GM03348 (cell line): ENCODE measurements at regions not wholly inside any gene's neighbourhood (a gene's known extent, or its start where the extent isn't known, plus 50 kb on each side); places are given as distances from the start of the nearest gene placed in this dataset.
"Not testable (repeated sequence)": the region's sequence is repeated elsewhere in the genome, so short reads cannot be mapped to it uniquely, and the experiment has no call there.

Experiments
- DNase-seq: peaks from one replicate; pipeline ENCODE4 v3.0.0; 2012; ENCODE audit warnings: low spot score

DNA sequence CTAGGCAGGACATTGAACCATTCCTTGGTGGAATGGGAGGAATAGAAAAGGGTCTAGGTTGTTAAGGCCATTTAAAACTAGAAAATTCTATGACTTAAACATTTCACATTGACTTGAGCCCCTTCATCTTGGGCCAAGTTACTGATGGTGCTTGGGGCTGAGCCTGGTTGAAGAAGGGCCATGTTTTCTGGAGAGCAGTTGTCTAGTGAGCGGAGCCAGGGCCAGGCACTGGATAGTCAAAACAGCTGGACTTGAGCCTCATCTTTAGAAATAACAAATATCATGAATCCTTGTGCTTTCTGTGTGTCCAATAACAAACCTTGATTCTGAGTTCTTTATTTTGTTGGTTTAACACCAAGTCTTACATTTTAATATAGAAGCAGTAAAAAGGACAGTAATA is 134.6 kb upstream of the TCF21 start:
- no peak for DNase-seq

DNA sequence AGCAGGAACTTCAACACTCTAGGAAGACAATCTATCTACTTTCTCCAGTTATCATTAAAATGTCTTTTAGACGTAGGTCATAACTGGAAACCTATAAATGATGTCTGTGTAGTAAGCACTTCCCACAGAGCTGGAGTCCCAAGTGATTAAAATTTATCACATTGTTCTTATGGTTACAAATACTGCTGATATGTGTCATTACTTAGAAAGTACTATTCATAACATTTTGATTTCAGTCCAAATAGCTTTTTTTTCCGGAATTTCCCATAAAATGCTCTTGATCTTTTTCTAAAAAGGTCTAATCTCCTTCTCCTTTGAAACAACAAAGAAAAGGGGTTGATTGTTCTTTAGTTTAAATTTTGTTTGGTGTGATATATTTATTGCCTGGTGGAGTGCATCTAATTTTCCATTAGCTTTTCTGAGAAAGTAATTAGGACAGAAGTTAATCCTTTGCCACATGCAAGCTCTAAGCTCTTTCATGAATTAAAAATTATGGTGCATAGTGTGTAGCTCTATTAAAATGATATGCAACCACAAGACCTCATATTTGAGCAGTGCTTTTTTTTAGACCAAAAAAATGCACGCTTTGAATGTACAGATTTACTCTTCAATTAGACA is 132.7 kb upstream of the TCF21 start:
- DNase-seq, result peak; percentile 31

DNA sequence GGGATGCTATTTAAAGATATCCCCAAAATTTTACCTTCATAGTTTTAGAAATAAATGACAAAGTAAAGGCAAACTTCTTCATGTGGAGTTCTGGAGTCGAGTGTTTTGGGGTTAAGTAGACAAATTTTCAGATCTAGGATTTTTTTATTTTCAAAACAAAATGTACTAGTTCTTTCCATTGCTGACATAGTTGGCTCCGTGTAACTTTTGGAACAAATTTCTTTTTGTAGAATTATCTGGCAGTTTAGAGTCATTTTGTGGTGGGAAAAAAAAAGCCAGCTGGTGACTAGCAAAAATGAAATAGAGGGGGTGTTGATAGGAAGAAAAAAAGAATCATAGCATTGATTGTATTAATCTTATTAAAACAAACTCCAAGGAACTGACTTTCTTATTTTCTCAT is 131.6 kb upstream of the TCF21 start:
- no peak for DNase-seq

DNA sequence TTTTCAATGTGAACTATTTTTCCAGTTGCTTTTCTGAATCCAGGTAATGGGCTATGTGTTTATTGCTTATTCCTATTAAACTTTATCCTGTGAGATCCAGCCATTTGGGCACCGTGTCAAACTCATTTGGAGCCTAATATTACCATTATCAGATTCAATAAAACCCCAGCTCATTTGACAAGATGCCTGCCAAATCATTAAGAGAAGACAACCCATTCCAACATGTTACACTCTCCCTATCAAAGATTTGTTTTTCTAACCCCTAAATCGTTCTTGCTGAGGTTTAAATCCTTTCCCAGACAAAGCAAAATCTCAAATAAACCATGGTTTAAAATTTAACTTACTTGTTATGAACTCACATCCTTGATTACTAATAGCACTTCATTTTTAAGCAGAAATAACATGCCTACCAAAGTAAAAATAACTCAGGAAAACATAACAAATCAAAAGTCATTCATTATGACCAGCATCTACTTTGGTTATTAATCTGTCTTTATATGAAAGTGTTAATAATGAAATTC is 130.0 kb upstream of the TCF21 start:
- DNase-seq, result no peak

DNA sequence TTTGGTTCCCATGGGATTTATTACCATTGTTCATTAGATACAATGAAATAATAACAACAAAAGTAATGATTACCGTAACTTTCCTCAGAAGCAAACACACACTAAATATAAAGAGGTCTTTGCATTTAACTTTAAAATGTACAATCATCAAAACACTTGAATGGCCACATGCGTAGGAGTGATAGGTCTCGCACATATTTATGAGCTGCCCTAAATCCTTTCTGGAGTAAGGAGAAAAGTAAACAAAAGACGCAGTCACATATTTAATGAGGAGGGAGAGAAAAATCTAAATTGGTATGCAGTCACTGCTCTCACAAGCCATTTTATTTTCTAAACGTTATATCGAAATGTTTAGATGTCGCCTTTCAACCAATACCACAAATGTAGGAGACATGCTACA is 129.4 kb upstream of the TCF21 start:
- DNase-seq, result no peak

DNA sequence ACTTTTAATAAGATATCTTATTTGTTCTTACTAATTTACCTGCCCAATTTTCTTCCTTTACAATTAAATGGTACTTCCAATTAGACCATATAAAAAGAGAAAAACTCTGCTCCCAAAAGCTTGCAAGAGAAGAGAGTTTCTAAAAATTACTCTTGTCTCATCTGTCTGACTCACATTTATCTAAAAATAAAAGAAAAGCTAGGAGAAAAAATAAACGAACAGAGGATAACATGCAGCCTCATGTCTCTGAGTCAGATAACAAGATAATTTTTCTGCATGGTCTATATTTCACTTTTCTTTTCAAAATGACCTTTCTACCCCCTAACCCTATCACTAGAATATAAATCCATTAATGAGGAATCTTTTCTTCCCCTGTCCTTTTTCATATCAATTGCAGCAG is 127.2 kb upstream of the TCF21 start:
- DNase-seq, result peak; percentile 20

DNA sequence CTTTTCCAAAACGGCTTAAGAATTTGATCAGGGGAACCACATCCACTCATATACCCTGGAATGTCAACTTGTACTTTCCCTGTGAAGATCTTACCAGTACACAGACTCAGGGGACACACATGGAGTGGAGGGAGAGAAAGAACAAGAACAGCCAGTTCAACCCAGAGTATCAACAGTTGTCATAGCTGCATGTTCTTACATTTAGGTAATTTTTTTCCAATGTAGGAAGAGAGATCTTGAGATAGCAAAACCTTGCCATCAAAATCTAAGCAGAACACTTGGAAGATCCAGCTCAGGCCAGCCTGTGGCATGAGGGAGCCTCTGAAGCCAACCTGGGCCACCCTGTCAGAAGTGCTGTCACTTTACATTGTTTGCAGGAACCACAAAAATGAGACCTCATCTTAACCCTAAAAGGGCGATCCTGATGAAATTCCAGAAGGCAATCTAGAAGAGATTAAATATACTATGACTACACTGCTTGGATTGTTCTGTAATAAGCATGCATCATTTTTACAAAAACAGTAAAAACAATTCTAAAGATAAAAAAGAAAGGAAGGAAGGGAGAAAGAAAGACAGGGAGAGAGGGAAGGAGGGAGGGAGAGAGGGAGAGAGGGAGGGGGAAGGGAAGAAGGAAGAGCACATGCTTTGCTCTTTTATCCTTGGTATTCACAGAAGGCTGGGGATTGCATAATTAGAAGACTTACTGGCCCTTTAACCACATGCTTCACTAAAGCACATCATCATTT is 124.7 kb upstream of the TCF21 start:
- peak; percentile 67 for DNase-seq

DNA sequence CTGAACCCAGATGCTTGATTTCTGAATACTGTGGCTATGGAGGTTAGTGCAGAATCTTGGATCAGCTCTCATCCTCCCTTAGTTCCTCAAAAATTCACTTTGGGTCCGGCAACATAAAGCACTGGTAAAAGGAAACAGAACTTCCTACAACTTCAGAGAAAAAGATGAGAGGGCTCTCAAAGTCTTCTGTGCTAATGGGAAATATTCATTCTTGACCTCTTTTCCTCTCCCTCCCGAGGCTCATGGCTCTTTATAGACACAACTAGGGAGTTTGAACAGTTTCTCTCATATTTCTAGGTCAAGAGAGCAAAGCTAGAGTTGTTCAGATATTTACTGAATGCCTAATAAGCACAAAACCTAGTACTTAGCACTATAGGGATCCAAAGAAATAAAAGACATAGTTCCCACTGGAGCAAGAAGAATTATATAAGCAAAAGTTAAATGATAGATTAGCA is 124.1 kb upstream of the TCF21 start:
- no peak for DNase-seq

DNA sequence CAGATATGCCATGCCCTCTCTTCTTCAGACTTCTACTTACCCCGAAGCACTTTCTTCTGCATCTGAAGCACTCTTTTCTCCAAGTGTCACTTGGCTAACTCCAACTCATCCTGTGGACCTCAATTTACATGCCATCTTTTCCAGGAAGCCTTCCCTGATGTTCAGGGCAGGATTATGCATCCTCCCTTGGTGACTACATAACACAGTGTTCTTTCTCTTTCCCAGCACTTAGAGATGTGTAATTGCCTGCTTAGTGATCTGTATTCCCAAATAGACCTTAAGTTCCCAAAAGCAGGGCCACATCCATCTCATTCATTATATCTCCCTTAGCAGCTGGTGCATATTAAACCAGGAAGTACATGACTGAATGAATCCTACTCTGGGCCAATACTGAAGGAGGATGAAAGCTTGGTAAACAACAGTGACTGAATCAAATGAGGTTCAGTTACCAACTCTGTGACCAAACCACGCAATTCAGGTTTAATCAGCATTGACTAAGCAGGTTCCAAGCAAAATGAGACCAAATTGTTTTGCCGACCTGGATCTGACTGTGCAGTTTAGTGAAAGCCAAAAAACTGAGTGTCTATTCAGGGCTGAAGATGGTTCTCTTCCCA is 121.4 kb upstream of the TCF21 start:
- DNase-seq, result no peak

DNA sequence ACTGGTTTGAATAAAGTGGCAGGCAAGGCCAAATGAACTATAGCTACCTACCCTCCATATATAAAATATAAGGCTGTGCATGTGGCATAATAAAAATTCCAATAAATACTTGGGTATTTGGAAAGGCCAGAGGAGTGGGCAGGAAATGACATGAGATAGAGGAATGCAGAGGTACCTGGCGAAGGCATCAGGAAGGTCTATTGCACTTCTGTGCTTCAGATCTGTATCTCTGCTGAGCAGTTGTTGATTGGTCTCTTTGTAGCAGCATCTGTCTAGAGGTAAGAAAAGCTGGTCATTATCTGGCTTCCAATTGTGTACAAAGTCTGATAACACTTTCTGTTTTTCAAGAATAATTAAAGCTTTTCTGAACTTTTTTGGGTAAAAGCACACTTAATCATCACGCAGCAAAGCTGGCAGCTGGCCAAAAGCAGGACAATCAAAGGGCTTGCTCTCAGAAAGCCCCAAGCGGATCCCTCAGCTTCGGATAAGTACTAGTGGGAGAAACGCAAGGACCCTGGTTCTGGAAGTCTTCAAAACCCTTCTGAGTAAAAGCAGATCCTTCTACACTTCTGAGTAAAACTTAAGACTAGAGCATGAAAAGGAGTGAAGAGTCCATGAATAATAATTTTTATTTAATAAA is 120.1 kb upstream of the TCF21 start:
- DNase-seq, result no peak

DNA sequence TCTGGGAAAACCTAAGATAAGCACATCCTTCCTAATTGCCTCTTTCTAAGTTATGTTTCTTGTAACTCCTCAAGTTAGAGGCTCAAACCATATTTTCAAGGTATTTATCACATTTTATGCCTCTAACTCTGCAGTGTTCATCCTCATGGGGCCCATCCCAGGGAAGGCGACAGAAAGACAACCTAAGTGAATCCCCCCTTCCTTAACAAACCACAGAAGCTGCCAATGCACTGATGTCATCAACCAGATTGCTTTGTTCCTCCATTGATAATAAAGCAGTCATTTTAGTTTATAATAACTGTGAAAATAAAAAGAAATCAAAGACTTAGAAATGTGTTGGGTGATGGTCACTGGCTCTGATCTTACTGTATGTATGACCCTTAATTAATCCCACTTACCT is 119.5 kb upstream of the TCF21 start:
- no peak for DNase-seq

DNA sequence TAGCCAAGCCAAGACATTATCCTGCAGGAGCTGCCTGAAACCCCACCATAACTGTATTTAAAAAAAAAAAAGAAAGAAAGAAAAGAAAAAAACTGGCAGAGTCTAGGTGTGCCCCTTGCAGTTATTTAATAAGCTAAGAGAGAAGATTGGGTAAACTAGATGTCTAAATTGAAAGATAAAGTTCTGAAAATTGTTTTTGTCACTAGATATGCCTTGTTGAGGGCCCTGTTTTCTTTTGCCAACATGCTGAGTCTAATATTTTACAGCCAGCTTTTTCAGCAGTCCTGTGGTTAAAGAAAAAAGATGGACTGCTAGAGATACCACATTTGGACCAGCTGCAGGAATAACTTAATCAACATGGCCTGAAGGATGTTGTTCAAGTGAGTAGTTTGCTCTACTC is 116.3 kb upstream of the TCF21 start:
- no peak for DNase-seq

DNA sequence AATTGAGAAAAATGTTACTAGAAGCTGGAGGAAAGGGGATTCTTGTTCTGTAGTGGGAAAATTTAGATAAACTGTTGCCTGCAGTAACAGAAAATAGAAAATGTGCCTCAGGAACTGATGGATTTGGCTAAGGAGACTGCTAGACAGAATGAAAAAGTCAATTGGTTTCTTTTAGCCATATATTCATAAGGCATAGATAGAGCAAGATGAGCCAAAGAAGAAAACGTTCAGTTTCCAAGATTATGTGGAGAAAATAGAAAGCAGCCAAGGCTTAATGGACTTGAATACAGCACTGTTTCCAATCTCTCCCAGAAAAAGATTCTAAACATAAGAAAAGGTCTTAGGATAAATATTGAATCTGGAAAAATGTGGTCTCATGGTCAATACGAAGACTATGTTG is 115.1 kb upstream of the TCF21 start:
- no peak for DNase-seq

DNA sequence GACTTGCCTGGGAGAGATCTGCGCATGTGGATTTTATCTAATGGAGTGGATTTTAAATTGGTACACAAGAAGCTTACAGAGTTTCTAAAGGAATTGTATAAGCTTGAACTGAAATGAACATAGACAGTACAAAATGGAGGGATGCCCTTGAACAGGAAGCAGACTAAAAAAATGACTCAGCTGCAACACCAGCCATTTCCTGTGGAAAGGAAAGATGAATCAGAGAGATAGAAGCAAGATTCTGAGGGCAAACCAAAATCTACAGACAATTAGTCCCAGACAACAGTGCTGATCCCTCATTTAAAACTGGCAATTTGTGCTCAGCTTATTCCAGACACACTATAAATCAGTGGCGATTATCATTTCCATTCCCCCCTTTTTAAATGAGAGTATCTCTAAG is 114.6 kb upstream of the TCF21 start:
- DNase-seq, result peak; percentile 30

DNA sequence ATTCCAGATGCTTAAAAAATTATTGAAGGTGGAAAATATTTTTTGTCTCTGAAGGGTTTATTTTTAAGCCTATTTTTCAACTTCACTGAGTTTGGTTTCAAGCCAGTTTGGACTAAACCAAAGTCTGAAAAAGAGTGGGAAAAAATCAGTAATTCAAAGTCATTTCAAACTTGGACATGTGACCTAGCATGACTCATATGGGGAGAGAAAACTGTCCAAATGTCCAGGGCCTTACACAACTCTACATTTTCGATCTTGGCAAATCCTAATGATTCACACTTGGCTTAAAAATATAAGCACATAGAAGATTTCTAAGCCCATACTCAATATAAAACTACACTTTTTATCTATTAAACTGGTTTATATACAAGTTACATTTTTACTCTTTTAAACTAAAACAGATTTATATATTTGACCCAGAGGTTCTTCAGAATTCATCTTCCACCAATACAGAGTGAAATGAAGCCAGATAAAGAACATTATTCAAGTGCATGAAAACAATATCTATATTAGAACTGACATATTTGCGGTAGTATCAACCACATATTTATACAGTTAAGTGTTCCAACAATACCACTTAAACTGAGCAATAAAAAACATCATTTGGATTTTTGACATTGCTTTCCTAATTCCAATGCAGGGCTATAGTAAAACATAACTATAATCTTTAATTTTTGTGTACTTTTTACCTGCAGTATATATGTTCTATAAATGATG is 110.3 kb upstream of the TCF21 start:
- DNase-seq, result peak; percentile 76

DNA sequence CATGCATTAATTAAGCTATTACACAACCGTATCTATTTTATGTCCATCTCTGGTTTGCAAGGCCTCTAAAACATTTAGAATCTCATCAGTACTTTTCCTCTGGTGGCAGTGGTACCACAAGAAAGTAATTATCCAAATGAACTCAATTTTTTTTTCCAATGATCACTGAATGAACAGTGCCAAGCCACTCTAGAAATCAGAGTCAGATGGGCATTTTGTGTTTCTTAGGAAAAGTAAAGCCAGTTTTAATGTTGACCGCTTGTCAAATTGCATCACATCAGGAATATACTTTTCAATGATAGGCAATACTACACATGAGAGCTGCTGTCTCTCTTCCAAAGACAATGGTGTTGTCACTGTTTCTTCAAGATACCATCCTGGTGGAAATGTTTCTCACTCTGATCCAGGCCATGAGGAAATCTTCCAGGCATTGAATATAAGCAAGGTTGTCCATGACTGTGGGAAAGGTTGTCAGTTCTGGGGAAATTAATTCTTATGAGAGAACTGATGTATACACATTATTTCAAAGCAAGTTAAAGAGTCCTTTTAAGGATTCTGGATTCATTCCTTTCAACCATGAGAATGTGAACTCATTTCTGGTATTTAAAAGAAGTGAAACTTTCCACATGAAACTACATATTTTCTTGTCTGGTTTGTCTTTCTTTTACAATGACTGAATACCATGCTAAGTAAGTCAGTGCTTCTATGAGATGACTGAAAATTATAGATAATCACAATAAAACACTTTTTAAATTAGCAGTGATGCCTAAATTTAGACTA is 108.8 kb upstream of the TCF21 start:
- DNase-seq, result no peak

DNA sequence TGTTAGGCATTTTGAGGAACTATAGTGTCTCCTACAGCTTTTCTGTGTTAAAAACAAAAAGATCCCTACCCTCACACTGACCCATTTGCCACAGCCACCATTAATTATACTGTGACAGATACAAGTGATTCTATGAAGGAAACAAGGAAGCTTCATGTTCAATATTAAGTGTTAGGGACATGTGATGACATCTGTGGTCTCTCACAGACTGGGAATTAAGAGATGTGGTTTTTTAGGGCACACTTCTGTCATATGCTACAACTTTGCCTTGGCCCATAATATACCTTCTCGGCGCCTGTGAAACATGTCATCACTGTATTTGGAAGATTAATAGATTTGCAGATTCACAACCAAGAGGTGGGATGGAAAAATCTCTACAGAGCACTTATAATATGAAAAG is 102.9 kb upstream of the TCF21 start:
- DNase-seq, result no peak

DNA sequence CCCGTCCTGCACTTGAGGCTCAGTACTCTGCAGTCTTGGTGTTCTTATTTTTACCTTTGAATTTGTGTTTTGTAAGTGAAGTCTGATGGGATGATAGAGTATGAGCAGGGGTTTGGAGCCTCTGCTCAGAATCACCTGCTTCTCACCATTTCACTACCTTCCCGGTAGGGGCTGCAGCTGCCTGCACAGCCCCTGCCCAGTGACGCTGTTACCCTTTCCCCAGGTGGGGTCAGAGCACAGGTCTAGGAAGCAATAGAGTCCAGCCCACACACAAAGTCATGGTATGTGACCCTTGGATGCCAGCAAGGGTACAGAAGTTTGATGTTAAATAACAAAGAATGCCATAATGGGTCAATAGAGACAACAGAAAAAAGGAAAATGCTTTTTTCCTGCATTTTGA is 101.8 kb upstream of the TCF21 start:
- no peak for DNase-seq

DNA sequence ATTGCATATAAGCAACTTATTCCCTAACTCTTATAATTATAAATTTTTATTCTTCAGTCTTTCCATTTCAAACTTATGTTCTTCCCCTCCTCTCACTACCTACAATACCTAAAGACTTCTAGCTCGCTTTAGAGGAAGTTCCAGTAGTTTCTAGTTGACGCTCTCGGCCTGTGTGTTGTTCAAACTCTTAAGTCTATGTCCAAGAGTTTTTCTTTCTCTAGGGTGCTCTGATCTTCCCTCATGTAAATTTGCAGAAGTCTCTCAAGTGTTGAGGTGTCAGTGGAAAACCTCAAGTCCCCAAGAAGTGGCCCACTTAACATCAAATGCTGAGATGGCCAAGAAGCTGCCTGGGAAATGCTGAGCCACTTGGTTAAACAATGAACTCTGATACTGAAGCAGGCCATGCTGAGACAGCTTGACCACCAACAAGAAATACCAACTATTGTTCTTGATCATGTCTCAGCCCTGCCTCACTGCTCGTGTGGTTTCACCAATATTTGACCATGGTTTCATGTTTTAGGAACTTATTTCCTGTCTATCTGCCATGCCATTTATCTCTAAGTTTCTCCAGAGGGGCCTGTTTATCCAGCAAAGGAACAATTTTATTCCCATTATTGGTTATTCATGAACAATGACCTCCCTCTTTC is 100.9 kb upstream of the TCF21 start:
- DNase-seq, result no peak

DNA sequence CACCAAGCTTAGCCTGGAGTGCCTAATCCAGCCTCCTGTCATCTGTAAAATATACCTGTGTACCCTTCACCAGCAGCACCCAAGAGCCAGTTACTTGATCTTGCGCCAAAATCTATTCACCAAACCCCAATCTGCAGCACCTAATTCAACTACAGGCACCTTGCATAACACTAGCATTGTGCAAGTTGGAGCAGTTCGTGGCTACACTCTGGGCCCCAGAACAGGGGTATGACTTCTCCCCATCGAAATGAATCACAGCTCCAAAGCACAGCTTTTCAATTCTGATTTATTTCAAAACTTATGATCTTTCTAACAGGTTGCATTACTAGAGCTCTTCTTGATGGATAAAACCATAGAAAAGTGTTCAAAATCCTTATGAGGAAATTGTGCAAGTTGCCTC is 100.4 kb upstream of the TCF21 start:
- no peak for DNase-seq

DNA sequence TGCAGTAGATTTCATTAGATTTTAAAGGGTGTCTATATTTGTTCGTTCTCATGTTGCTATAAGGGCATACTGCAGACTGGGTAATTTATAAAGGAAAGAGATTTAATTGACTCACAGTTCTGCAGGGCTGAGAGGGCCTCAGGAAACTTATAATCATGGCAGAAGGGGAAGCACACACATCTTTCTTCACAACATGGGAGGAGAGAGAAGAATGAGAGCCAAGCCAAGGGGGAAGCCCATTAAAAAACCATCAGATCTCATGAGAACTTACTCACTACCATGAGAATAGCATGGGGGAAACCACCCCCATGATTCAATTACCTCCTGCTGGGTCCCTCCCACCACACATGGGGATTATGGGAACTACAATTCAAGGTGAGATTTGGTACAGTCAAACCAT is 99.5 kb upstream of the TCF21 start:
- not testable (repeated sequence) for DNase-seq
